ENCODE measurements at regions not wholly inside any gene's neighbourhood (a gene's known extent, or its start where the extent isn't known, plus 50 kb on each side); places are given as distances from the start of the nearest gene placed in this dataset.

DNA sequence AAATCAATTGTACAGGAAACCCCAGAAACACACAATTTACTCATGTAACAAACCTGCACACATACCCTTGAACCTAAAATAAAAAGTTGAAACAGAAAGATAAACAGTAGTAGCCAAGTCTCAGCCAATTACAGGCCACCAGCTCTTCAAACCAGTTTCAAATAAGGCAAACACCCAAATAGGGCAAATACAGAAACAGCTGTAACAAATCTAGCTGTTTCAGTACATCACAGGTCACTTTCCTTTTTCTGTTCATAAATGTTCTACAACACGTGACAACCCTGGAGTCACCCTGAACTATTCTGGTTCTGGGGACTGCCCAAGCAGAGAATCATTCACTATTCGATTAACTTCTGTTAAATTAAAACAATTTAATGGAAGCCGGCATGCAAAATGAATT is 329.0 kb downstream of the GJA1 start:
- TF ChIP-seq, protein P1, sequence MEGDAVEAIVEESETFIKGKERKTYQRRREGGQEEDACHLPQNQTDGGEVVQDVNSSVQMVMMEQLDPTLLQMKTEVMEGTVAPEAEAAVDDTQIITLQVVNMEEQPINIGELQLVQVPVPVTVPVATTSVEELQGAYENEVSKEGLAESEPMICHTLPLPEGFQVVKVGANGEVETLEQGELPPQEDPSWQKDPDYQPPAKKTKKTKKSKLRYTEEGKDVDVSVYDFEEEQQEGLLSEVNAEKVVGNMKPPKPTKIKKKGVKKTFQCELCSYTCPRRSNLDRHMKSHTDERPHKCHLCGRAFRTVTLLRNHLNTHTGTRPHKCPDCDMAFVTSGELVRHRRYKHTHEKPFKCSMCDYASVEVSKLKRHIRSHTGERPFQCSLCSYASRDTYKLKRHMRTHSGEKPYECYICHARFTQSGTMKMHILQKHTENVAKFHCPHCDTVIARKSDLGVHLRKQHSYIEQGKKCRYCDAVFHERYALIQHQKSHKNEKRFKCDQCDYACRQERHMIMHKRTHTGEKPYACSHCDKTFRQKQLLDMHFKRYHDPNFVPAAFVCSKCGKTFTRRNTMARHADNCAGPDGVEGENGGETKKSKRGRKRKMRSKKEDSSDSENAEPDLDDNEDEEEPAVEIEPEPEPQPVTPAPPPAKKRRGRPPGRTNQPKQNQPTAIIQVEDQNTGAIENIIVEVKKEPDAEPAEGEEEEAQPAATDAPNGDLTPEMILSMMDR (IDR thresholded peaks at IDR 0.05 in 4 of 5, conservative IDR thresholded peaks at IDR 0.05 in 1 of 5): no peak
- TF ChIP-seq POLR2A (IDR thresholded peaks at IDR 0.05): no peak
